ENCODE measurements at regions not wholly inside any gene's neighbourhood (a gene's known extent, or its start where the extent isn't known, plus 50 kb on each side); places are given as distances from the start of the nearest gene placed in this dataset.

DNA sequence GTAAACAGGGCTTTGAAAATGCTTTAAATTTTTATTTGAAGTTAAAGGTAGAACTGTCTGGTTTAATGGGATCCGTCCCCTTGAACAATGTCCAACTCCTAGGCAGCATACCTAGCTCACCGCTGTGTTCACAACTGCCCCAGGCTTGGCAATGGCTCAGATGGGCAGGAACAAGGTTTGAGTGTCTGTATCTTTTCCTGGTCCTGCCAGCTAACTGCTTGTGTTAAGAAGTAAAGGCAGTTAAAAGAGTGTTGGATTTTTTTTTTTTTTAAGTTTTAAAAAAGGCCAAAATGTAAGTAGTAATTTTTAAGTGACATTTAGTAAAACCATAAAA is 66.7 kb upstream of the FNDC3A start:
- Histone ChIP-seq H4K8ac (ENCODE audit: extremely low read depth, insufficient read depth, low read length) (no peak overlapping the region), H2BK12ac (ENCODE audit: low read depth, low read length) (no peak overlapping the region), H3K4me3 (ENCODE audit: extremely low read depth in 1 of 4, insufficient read depth in 2 of 4, low read depth in 3 of 4, low read length in 4 of 4) (no peak overlapping the region), H3K4ac (replicated peaks; ENCODE audit: insufficient read length, low read depth, low read length) (no peak overlapping the region), H3K27ac (ENCODE audit: low read depth, low read length) (no peak overlapping the region), H3K23me2 (ENCODE audit: low read depth, low read length) (no peaks in the 10 kb centered on the region), H2BK5ac (ENCODE audit: low read depth, low read length) (no peak overlapping the region), H2BK120ac (replicated peaks; ENCODE audit: low read depth, low read length) (no peak overlapping the region), H3K4me2 (ENCODE audit: insufficient read depth in 1 of 2, low read depth in 2 of 2, low read length in 2 of 2) (no peak overlapping the region), H3K79me2 (ENCODE audit: control insufficient read depth in 1 of 2, insufficient read depth in 2 of 2, low read length in 2 of 2) (no peaks in the 10 kb centered on the region), H2BK15ac (ENCODE audit: low read length) (no peak overlapping the region), H2AK5ac (ENCODE audit: low read depth, low read length) (no peak overlapping the region), H3K23ac (ENCODE audit: insufficient read length) (no peak overlapping the region), H2AFZ (ENCODE audit: low read length) (no peak overlapping the region), H3K79me1 (ENCODE audit: low read depth, low read length) (no peaks in the 10 kb centered on the region), H3K9me3 (ENCODE audit: insufficient read depth in 2 of 2, low read depth in 1 of 2, low read length in 1 of 2) (no peaks in the 10 kb centered on the region), H3K14ac (ENCODE audit: insufficient read length) (no peak overlapping the region), H4K20me1 (replicated peaks in 1 of 2; ENCODE audit: control insufficient read depth in 1 of 2, insufficient read depth in 2 of 2, low read length in 2 of 2) (no peaks in the 10 kb centered on the region), H2BK20ac (ENCODE audit: low read length) (no peak overlapping the region), H3K4me1 (replicated peaks in 1 of 4; ENCODE audit: control insufficient read depth in 3 of 4, insufficient read depth in 4 of 4, low read length in 3 of 4) (no peaks in the 10 kb centered on the region; a peak in 1 of 7 replicates), H3K56ac (replicated peaks; ENCODE audit: insufficient read length, low read depth, low read length) (no peak overlapping the region), H3K18ac (ENCODE audit: extremely low read depth, low read length) (no peak overlapping the region), H3K9ac (replicated peaks in 1 of 4; ENCODE audit: extremely low read depth in 1 of 4, low read depth in 3 of 4, low read length in 3 of 4) (no peak overlapping the region), H4K5ac (ENCODE audit: insufficient read length, low read depth, low read length) (no peak overlapping the region), H3K36me3 (ENCODE audit: control insufficient read depth in 2 of 4, insufficient read depth in 4 of 4, low read length in 3 of 4) (no peaks in the 10 kb centered on the region), H4K91ac (replicated peaks; ENCODE audit: insufficient read length, low read length) (no peak overlapping the region), H3K27me3 (replicated peaks in 1 of 4; ENCODE audit: control insufficient read depth in 3 of 4, extremely low read depth in 1 of 4, insufficient read depth in 3 of 4, low read length in 3 of 4) (no peaks in the 10 kb centered on the region)
- no peak for DNase-seq (ENCODE audit: low read depth in 1 of 2, low spot score in 2 of 2)
- no peak for TF ChIP-seq TCF12 (IDR thresholded peaks at IDR 0.05; ENCODE audit: low read depth, low read length)
- TF ChIP-seq NANOG (IDR thresholded peaks at IDR 0.05; ENCODE audit: insufficient read depth, low read depth, low read length, poor library complexity, severe bottlenecking), result no peak
- TF ChIP-seq CBX5 (IDR thresholded peaks at IDR 0.05; ENCODE audit: low read depth, low read length), result no peak
- FAIRE-seq, result no peak
- ChIA-PET POLR2A (ENCODE audit: partially characterized antibody) (interaction anchor here (0.6 kb wide), 1 partner anchor 558 kb away, joined by 4 read pairs; no protein-coding TSS in a partner anchor), CTCF (ENCODE audit: partially characterized antibody) (interaction anchor here (0.6 to 1.0 kb wide), 2 partner anchors 9 to 1250 kb away, joined by 3 read pairs; no protein-coding TSS in a partner anchor)
- WGBS, 2 experiments (ENCODE audit: extremely low coverage in 1 of 2, insufficient coverage in 1 of 2, insufficient read length in 1 of 2, insufficient replicate concordance in 2 of 2, low coverage in 1 of 2, low lambda C conversion rate in 2 of 2, missing lambda C conversion rate in 1 of 2), result 95% methylated on average over 2 of the region's 2 CpGs; no CpG with 5 or more reads in 1 of the 2 experiments
